H1 (cell line): ENCODE measurements at regions not wholly inside any gene's neighbourhood (a gene's known extent, or its start where the extent isn't known, plus 50 kb on each side); places are given as distances from the start of the nearest gene placed in this dataset.
A peak's percentile ranks its signal among the peaks of the same experiment; 100 is the strongest.

ENCODE experiments used
- CTCF ChIA-PET: fragments of 300-600 bp; sonication (Branson Sonifier 250); formaldehyde crosslinking; loops from one replicate; lab custom pipeline; 2021; ENCODE audit not compliant: partially characterized antibody; lab: Charles Lee
- POLR2A ChIA-PET: fragments of 300-600 bp; sonication (Branson Sonifier 250); formaldehyde crosslinking; loops from one replicate; lab custom pipeline; 2021; ENCODE audit warnings: inconsistent platforms; ENCODE audit not compliant: partially characterized antibody; lab: Charles Lee
- DNase-seq, 2 experiments: peaks; one replicate each; pipeline versions ENCODE4 v3.0.0 to v3.0.0-alpha.2; 2010 to 2022; ENCODE audit warnings: low spot score in 2 of 2, low read depth in 1 of 2, mixed read lengths in 1 of 2
- FAIRE-seq: peaks from 2 replicates; lab custom pipeline; 2011; peaks lifted over from hg19 to GRCh38; lab: Jason Lieb, UNC
- H2AFZ ChIP-seq: 2 replicates; pipeline ENCODE4 v1.8.1; 2012; ENCODE audit warnings: low read length, inconsistent platforms
- H2AK5ac ChIP-seq: 2 replicates; pipeline ENCODE4 v1.6.1; 2013; ENCODE audit warnings: low read depth, low read length
- H2BK120ac ChIP-seq: replicated peaks from 2 replicates; pipeline ENCODE3; 2013; ENCODE audit warnings: low read depth, low read length, inconsistent platforms
- H2BK12ac ChIP-seq: 2 replicates; pipeline ENCODE4 v1.6.1; 2013; ENCODE audit warnings: low read depth, low read length
- H2BK15ac ChIP-seq: 2 replicates; pipeline ENCODE4 v1.6.1; 2013; ENCODE audit warnings: low read length
- H2BK20ac ChIP-seq: 2 replicates; pipeline ENCODE4 v1.6.1; 2013; ENCODE audit warnings: low read length
- H2BK5ac ChIP-seq: 2 replicates; pipeline ENCODE4 v1.6.1; 2013; ENCODE audit warnings: low read depth, low read length
- H3K14ac ChIP-seq: 2 replicates; pipeline ENCODE4 v1.6.1; 2013; ENCODE audit warnings: inconsistent platforms; ENCODE audit not compliant: insufficient read length
- H3K18ac ChIP-seq: 2 replicates; pipeline ENCODE4 v1.6.1; 2013; ENCODE audit warnings: low read length; ENCODE audit errors: extremely low read depth
- H3K23ac ChIP-seq: 2 replicates; pipeline ENCODE4 v1.6.1; 2013; ENCODE audit warnings: inconsistent platforms; ENCODE audit not compliant: insufficient read length
- H3K23me2 ChIP-seq: 2 replicates; pipeline ENCODE4 v1.6.1; 2013; ENCODE audit warnings: low read depth, low read length
- H3K27ac ChIP-seq: 2 replicates; pipeline ENCODE4 v1.6.1; 2011; ENCODE audit warnings: low read depth, low read length, inconsistent platforms
- H3K27me3 ChIP-seq, 4 experiments: replicated peaks in 1 of 4; 1 replicate in 1 of 4; 2 replicates in 3 of 4; pipeline versions ENCODE4 v1.6.1 to v1.8.1; 2011 to 2013; ENCODE audit warnings: low read length in 3 of 4, mild to moderate bottlenecking in 3 of 4, inconsistent platforms in 2 of 4, mixed read lengths in 2 of 4, moderate library complexity in 1 of 4; ENCODE audit not compliant: control insufficient read depth in 3 of 4, insufficient read depth in 3 of 4; ENCODE audit errors: extremely low read depth in 1 of 4
- H3K36me3 ChIP-seq, 4 experiments: 2 replicates each; pipeline versions ENCODE4 v1.6.1 to v1.8.1; 2011 to 2013; ENCODE audit warnings: mild to moderate bottlenecking in 4 of 4, low read length in 3 of 4, moderate library complexity in 2 of 4, control low read depth in 1 of 4, inconsistent platforms in 1 of 4; ENCODE audit not compliant: insufficient read depth in 4 of 4, control insufficient read depth in 2 of 4
- H3K4ac ChIP-seq: replicated peaks from 2 replicates; pipeline ENCODE3; 2013; ENCODE audit warnings: low read length, low read depth, mixed read lengths, inconsistent platforms; ENCODE audit not compliant: insufficient read length
- H3K4me1 ChIP-seq, 4 experiments: replicated peaks in 1 of 4; 1 replicate in 1 of 4; 2 replicates in 3 of 4; pipeline versions ENCODE4 v1.6.1 to v1.8.1; 2011 to 2013; ENCODE audit warnings: low read length in 3 of 4, inconsistent platforms in 2 of 4, mixed read lengths in 1 of 4; ENCODE audit not compliant: insufficient read depth in 4 of 4, control insufficient read depth in 3 of 4
- H3K4me2 ChIP-seq, 2 experiments: 2 replicates each; pipeline versions ENCODE4 v1.6.1 to v1.8.1; 2011 to 2013; ENCODE audit warnings: low read depth in 2 of 2, low read length in 2 of 2, control low read depth in 1 of 2, inconsistent platforms in 1 of 2, mild to moderate bottlenecking in 1 of 2; ENCODE audit not compliant: insufficient read depth in 1 of 2
- H3K4me3 ChIP-seq, 4 experiments: fragments of 200-600, 300-600 bp in 1 of 4; sonication (generic), shearing (Covaris generic), sonication (Bioruptor Twin) in 1 of 4; 2 replicates each; pipeline versions ENCODE4 v1.5.1 to v1.8.1; 2011 to 2016; ENCODE audit warnings: low read length in 4 of 4, low read depth in 3 of 4, control low read depth in 2 of 4, inconsistent platforms in 2 of 4, mild to moderate bottlenecking in 2 of 4, mixed read lengths in 1 of 4, moderate library complexity in 1 of 4; ENCODE audit not compliant: insufficient read depth in 2 of 4; ENCODE audit errors: extremely low read depth in 1 of 4
- H3K56ac ChIP-seq: replicated peaks from 2 replicates; pipeline ENCODE3; 2013; ENCODE audit warnings: low read depth, mild to moderate bottlenecking, mixed read lengths, low read length, inconsistent platforms; ENCODE audit not compliant: insufficient read length
- H3K79me1 ChIP-seq: 2 replicates; pipeline ENCODE4 v1.6.1; 2013; ENCODE audit warnings: low read depth, low read length, control low read depth
- H3K79me2 ChIP-seq, 2 experiments: 2 replicates each; pipeline versions ENCODE4 v1.6.1 to v1.8.1; 2012 to 2013; ENCODE audit warnings: low read length in 2 of 2, mild to moderate bottlenecking in 2 of 2, inconsistent platforms in 1 of 2; ENCODE audit not compliant: insufficient read depth in 2 of 2, control insufficient read depth in 1 of 2
- H3K9ac ChIP-seq, 4 experiments: replicated peaks in 1 of 4; 1 replicate in 1 of 4; 2 replicates in 3 of 4; pipeline versions ENCODE4 v1.6.1 to v1.8.1; 2011 to 2013; ENCODE audit warnings: low read depth in 3 of 4, low read length in 3 of 4, control low read depth in 2 of 4, mild to moderate bottlenecking in 2 of 4, moderate library complexity in 2 of 4, inconsistent platforms in 1 of 4; ENCODE audit errors: extremely low read depth in 1 of 4
- H3K9me3 ChIP-seq, 2 experiments: 2 replicates each; pipeline versions ENCODE4 v1.6.1 to v1.8.1; 2012 to 2013; ENCODE audit warnings: mild to moderate bottlenecking in 2 of 2, moderate library complexity in 2 of 2, control low read depth in 1 of 2, inconsistent platforms in 1 of 2, low read depth in 1 of 2, low read length in 1 of 2, mixed read lengths in 1 of 2; ENCODE audit not compliant: insufficient read depth in 2 of 2
- H4K20me1 ChIP-seq, 2 experiments: replicated peaks in 1 of 2; 2 replicates each; pipeline versions ENCODE3 to v1.8.1; 2011 to 2013; ENCODE audit warnings: inconsistent platforms in 2 of 2, low read length in 2 of 2, mild to moderate bottlenecking in 1 of 2; ENCODE audit not compliant: insufficient read depth in 2 of 2, control insufficient read depth in 1 of 2
- H4K5ac ChIP-seq: 2 replicates; pipeline ENCODE4 v1.6.1; 2013; ENCODE audit warnings: low read length, low read depth, mixed read lengths, inconsistent platforms; ENCODE audit not compliant: insufficient read length
- H4K8ac ChIP-seq: 2 replicates; pipeline ENCODE4 v1.8.0; 2013; ENCODE audit warnings: mild to moderate bottlenecking, moderate library complexity, low read length, inconsistent platforms; ENCODE audit not compliant: insufficient read depth; ENCODE audit errors: extremely low read depth
- H4K91ac ChIP-seq: replicated peaks from 2 replicates; pipeline ENCODE3; 2013; ENCODE audit warnings: low read length, mixed read lengths, inconsistent platforms; ENCODE audit not compliant: insufficient read length
- CTCF ChIP-seq, 3 experiments: IDR thresholded peaks; 1 replicate in 2 of 3; 2 replicates in 1 of 3; pipeline versions ENCODE4 v1.5.1 to v1.6.1; 2011; ENCODE audit warnings: low read length in 3 of 3, mild to moderate bottlenecking in 3 of 3, inconsistent platforms in 2 of 3, low read depth in 1 of 3, moderate library complexity in 1 of 3; ENCODE audit not compliant: insufficient read depth in 1 of 3; ENCODE audit errors: control extremely low read depth in 1 of 3
- RAD21 ChIP-seq, 2 experiments: IDR thresholded peaks in 1 of 2; conservative IDR thresholded peaks in 1 of 2; 2 replicates each; pipeline ENCODE4 v1.6.1; 2011; ENCODE audit warnings: low read depth in 2 of 2, low read length in 2 of 2, improper control_type of control experiment in 1 of 2, inconsistent platforms in 1 of 2, mild to moderate bottlenecking in 1 of 2, moderate library complexity in 1 of 2
- RXRA ChIP-seq: IDR thresholded peaks from 2 replicates; pipeline ENCODE4 v1.6.1; 2011; ENCODE audit warnings: low read depth, mild to moderate bottlenecking, low read length, moderate library complexity; ENCODE audit not compliant: insufficient read depth
- WGBS, 2 experiments: shearing (Covaris generic) in 1 of 2; methylation state at CpG; one replicate each; pipeline versions ENCODE4 v1.1.6 to v1.1.7; 2013 to 2015; ENCODE audit warnings: low lambda C conversion rate in 2 of 2, mixed read lengths in 2 of 2, inconsistent platforms in 1 of 2, low coverage in 1 of 2, missing lambda C conversion rate in 1 of 2; ENCODE audit not compliant: insufficient replicate concordance in 2 of 2, insufficient coverage in 1 of 2, insufficient read length in 1 of 2; ENCODE audit errors: extremely low coverage in 1 of 2, missing lambda C conversion rate in 1 of 2; 5-methylcytosine and 5-hydroxymethylcytosine counted together

- Histone ChIP-seq H2BK12ac (no peak overlapping the region), H2AK5ac (no peak overlapping the region), H3K79me1 (no peaks in the 10 kb centered on the region), H3K14ac (no peak overlapping the region), H2BK15ac (no peak overlapping the region), H4K91ac (no peak overlapping the region), H4K20me1 (peaks cover 0 to 2% of the 10 kb centered on the region in 2 experiments), H4K5ac (no peak overlapping the region), H3K4me2 (peak overlapping the region; percentile 89 to 95; a peak in 3 of 4 replicates), H2AFZ (no peak overlapping the region), H3K27me3 (peaks cover 1 to 14% (median 7%) of the 10 kb centered on the region in 4 experiments; a peak in 6 of 7 replicates), H3K4me3 (peak overlapping the region in 2 of 4 experiments; percentile 93 to 99; a peak in 4 of 8 replicates), H3K18ac (no peak overlapping the region), H3K36me3 (no peaks in the 10 kb centered on the region), H3K56ac (no peak overlapping the region), H3K9ac (no peak overlapping the region), H2BK120ac (no peak overlapping the region), H4K8ac (no peak overlapping the region), H3K4ac (no peak overlapping the region), H3K23ac (no peak overlapping the region), H3K9me3 (no peaks in the 10 kb centered on the region), H3K79me2 (no peaks in the 10 kb centered on the region), H3K27ac (no peak overlapping the region), H2BK5ac (no peak overlapping the region), H3K23me2 (peaks cover 16% of the 10 kb centered on the region; the same call in 1 of the 2 replicates), H3K4me1 (peaks cover 0 to 3% (median under 1%) of the 10 kb centered on the region in 4 experiments; a peak in 3 of 7 replicates), H2BK20ac (no peak overlapping the region)
- DNase-seq: no peak
- WGBS, 2 experiments: 33% methylated on average over 6 of the region's 6 CpGs; no CpG with 5 or more reads in 1 of the 2 experiments
- POLR2A ChIA-PET: no interaction called here
- no peak for FAIRE-seq
- CTCF ChIA-PET: interaction anchor here (0.6 to 1.3 kb wide), 4 partner anchors 10 to 244 kb away, joined by 3 to 4 read pairs (median 4); no protein-coding TSS in a partner anchor
- TF ChIP-seq RXRA (no peak), CTCF (IDR thresholded peaks at IDR 0.05; ENCODE audit: control extremely low read depth in 1 of 3, insufficient read depth in 1 of 3, low read depth in 1 of 3, low read length in 3 of 3) (no peak), RAD21 (IDR thresholded peaks at IDR 0.05 in 1 of 2, conservative IDR thresholded peaks at IDR 0.05 in 1 of 2; ENCODE audit: low read depth in 2 of 2, low read length in 2 of 2) (peak; percentile 21 to 27; a peak in 2 of 4 replicates)
These were observed 2182.9 kb upstream of the TENM3 start for GRCh38 chr4:180060159-180060889.
